HCT116 (cell line): ENCODE measurements at regions not wholly inside any gene's neighbourhood (a gene's known extent, or its start where the extent isn't known, plus 50 kb on each side); places are given as distances from the start of the nearest gene placed in this dataset.

ENCODE experiments used
- ATAC-seq: fragments of 200-7000 bp; cut with Tn5 transposase; 2 replicates; pipeline ENCODE4 v1.9.1; 2020; ENCODE audit warnings: mild to moderate bottlenecking, moderate library complexity
- BruUV-seq: library from RNA; stranded (reverse); fragments of 400-500 nt; replicated peaks from 2 replicates; lab custom pipeline; 2021; lab: Mats Ljungman, UMichigan
- CTCF ChIA-PET: fragments of 300-600 bp; sonication (Branson Sonifier 250); formaldehyde crosslinking; loops from one replicate; lab custom pipeline; 2021; ENCODE audit warnings: antibody characterized with exemption; lab: Charles Lee
- POLR2A ChIA-PET: fragments of 300-600, 350-600 bp; sonication (Branson Sonifier 250); formaldehyde crosslinking; loops from one replicate; lab custom pipeline; 2021; ENCODE audit warnings: antibody characterized with exemption; lab: Charles Lee
- RAD21 ChIA-PET, 2 experiments: fragments of 300-600 bp; sonication (Branson Sonifier 250); formaldehyde crosslinking; loops; one replicate each; lab custom pipeline; 2023; ENCODE audit warnings: low total read pairs in 2 of 2; ENCODE audit not compliant: uncharacterized antibody in 2 of 2, unreplicated experiment in 2 of 2, low non-redundant PET in 1 of 2; lab: Charles Lee
- DNase-seq: peaks from one replicate; pipeline ENCODE4 v3.0.0-alpha.2; 2010; ENCODE audit warnings: low read depth, low spot score
- H2AFZ ChIP-seq: fragments of 200-600 bp; shearing (Covaris generic), sonication (generic); 2 replicates; pipeline ENCODE4 v1.6.1; 2017; ENCODE audit warnings: low read depth, mixed run types, mixed read lengths, antibody characterized with exemption, low read length; ENCODE audit not compliant: poor library complexity, severe bottlenecking
- H3K27ac ChIP-seq: 2 replicates; pipeline ENCODE4 v1.5.1; 2012; ENCODE audit warnings: low read depth, low read length
- H3K27me3 ChIP-seq: fragments of 200-600 bp; sonication (generic); 2 replicates; pipeline ENCODE4 v1.6.1; 2016; ENCODE audit warnings: mixed run types, low read length, mixed read lengths; ENCODE audit not compliant: insufficient read depth
- H3K36me3 ChIP-seq, 2 experiments: fragments of 200-500 bp in 1 of 2; fragments of 200-600 bp in 1 of 2; sonication (Bioruptor generic) in 1 of 2; sonication (generic) in 1 of 2; 2 replicates each; pipeline versions ENCODE4 v1.5.1 to v1.6.1; 2014 to 2016; ENCODE audit warnings: low read length in 2 of 2, inconsistent platforms in 1 of 2, mixed read lengths in 1 of 2, mixed run types in 1 of 2; ENCODE audit not compliant: insufficient read depth in 2 of 2, control insufficient read depth in 1 of 2
- H3K4me1 ChIP-seq, 2 experiments: fragments of 200-600 bp in 1 of 2; sonication (generic) in 1 of 2; 2 replicates each; pipeline versions ENCODE4 v1.5.1 to v1.6.1; 2012 to 2017; ENCODE audit warnings: low read length in 2 of 2, inconsistent platforms in 1 of 2, mild to moderate bottlenecking in 1 of 2, mixed read lengths in 1 of 2, mixed run types in 1 of 2, moderate library complexity in 1 of 2; ENCODE audit not compliant: insufficient read depth in 2 of 2, control insufficient read depth in 1 of 2
- H3K4me2 ChIP-seq: fragments of 200-600 bp; sonication (generic); 2 replicates; pipeline ENCODE4 v1.6.1; 2017; ENCODE audit warnings: mixed run types, low read length, mixed read lengths
- H3K4me3 ChIP-seq, 2 experiments: fragments of 200-600 bp in 1 of 2; sonication (generic) in 1 of 2; replicated peaks in 1 of 2; 2 replicates each; pipeline ENCODE4 v1.5.1; 2011 to 2016; ENCODE audit warnings: low read length in 2 of 2, control low read depth in 1 of 2, low read depth in 1 of 2, mild to moderate bottlenecking in 1 of 2, mixed read lengths in 1 of 2, mixed run types in 1 of 2
- H3K79me2 ChIP-seq: fragments of 200-600 bp; sonication (generic); 2 replicates; pipeline ENCODE4 v1.6.1; 2017; ENCODE audit warnings: mild to moderate bottlenecking, mixed run types, low read length, moderate library complexity, mixed read lengths; ENCODE audit not compliant: insufficient read depth
- H3K9ac ChIP-seq: fragments of 200-600 bp; sonication (generic); 2 replicates; pipeline ENCODE4 v1.6.1; 2016; ENCODE audit warnings: low read length, mixed read lengths
- H3K9me2 ChIP-seq: fragments of 200-600 bp; sonication (generic), shearing (Covaris generic); 2 replicates; pipeline ENCODE4 v1.6.1; 2017; ENCODE audit warnings: mixed run types, mild to moderate bottlenecking, moderate library complexity; ENCODE audit not compliant: insufficient read depth
- H3K9me3 ChIP-seq, 2 experiments: fragments of 200-500 bp in 1 of 2; fragments of 200-600 bp in 1 of 2; sonication (Bioruptor generic) in 1 of 2; sonication (generic) in 1 of 2; 2 replicates each; pipeline ENCODE4 v1.6.1; 2014 to 2017; ENCODE audit warnings: low read length in 2 of 2, mixed read lengths in 2 of 2, inconsistent platforms in 1 of 2, low read depth in 1 of 2, mild to moderate bottlenecking in 1 of 2, mixed run types in 1 of 2, moderate library complexity in 1 of 2; ENCODE audit not compliant: control insufficient read depth in 1 of 2, insufficient read depth in 1 of 2
- H4K20me1 ChIP-seq: fragments of 200-600 bp; sonication (generic), shearing (Covaris generic); 2 replicates; pipeline ENCODE4 v1.6.1; 2017; ENCODE audit warnings: mixed run types, mild to moderate bottlenecking, moderate library complexity; ENCODE audit not compliant: insufficient read depth
- CEBPB ChIP-seq: IDR thresholded peaks from 2 replicates; pipeline ENCODE4 v1.6.1; 2012; ENCODE audit warnings: low read depth
- EGR1 ChIP-seq: IDR thresholded peaks from 2 replicates; pipeline ENCODE4 v1.6.1; 2012; ENCODE audit warnings: low read depth
- ELF1 ChIP-seq: IDR thresholded peaks from 2 replicates; pipeline ENCODE4 v1.6.1; 2012; ENCODE audit warnings: low read depth, borderline replicate concordance
- EZH2 ChIP-seq: fragments of 200-600 bp; sonication (generic); IDR thresholded peaks from 2 replicates; pipeline ENCODE4 v1.6.1; 2017; ENCODE audit warnings: antibody characterized with exemption, mixed run types
- EZH2phosphoT487 ChIP-seq: fragments of 200-600 bp; IDR thresholded peaks from 2 replicates; pipeline ENCODE4 v1.6.1; 2018; ENCODE audit warnings: antibody characterized with exemption, borderline replicate concordance
- FOSL1 ChIP-seq: IDR thresholded peaks from 2 replicates; pipeline ENCODE4 v1.6.1; 2012; ENCODE audit warnings: low read depth
- JUND ChIP-seq: IDR thresholded peaks from 2 replicates; pipeline ENCODE4 v1.6.1; 2012
- POLR2A ChIP-seq: IDR thresholded peaks from 2 replicates; pipeline ENCODE4 v1.7.0; 2011; ENCODE audit warnings: borderline replicate concordance; ENCODE audit not compliant: insufficient read depth, insufficient read length; ENCODE audit errors: extremely low read depth
- POLR2AphosphoS5 ChIP-seq: IDR thresholded peaks from 2 replicates; pipeline ENCODE4 v1.6.1; 2011; ENCODE audit warnings: mild to moderate bottlenecking, low read depth, low read length, moderate library complexity
- RAD21 ChIP-seq: IDR thresholded peaks from 2 replicates; pipeline ENCODE4 v1.6.1; 2012; ENCODE audit warnings: low read depth, mild to moderate bottlenecking
- SIN3A ChIP-seq: IDR thresholded peaks from 2 replicates; pipeline ENCODE4 v1.6.1; 2012; ENCODE audit warnings: low read depth
- SP1 ChIP-seq: IDR thresholded peaks from 2 replicates; pipeline ENCODE4 v1.6.1; 2012; ENCODE audit warnings: low read depth
- SRF ChIP-seq: IDR thresholded peaks from 2 replicates; pipeline ENCODE4 v1.6.1; 2012; ENCODE audit warnings: low read depth
- TCF7L2 ChIP-seq: IDR thresholded peaks from 2 replicates; pipeline ENCODE4 v1.7.0; 2011; ENCODE audit warnings: borderline replicate concordance, inconsistent platforms; ENCODE audit not compliant: insufficient read depth, insufficient read length; ENCODE audit errors: extremely low read depth
- YY1 ChIP-seq: IDR thresholded peaks from 2 replicates; pipeline ENCODE4 v1.6.1; 2011; ENCODE audit warnings: low read length, low read depth, moderate library complexity, mild to moderate bottlenecking; ENCODE audit not compliant: insufficient replicate concordance; ENCODE audit errors: extremely low read depth
- ZFX ChIP-seq: fragments of 450-650 bp; IDR thresholded peaks from 2 replicates; pipeline ENCODE4 v1.6.1; 2017
- ZNF274 ChIP-seq: fragments of 200-500 bp; sonication (Bioruptor generic); IDR thresholded peaks from 2 replicates; pipeline ENCODE4 v1.6.1; 2014; ENCODE audit warnings: mild to moderate bottlenecking, low read depth, low read length, inconsistent platforms
- intact Hi-C: fragments of 100-400 bp; cut with micrococcal nuclease; formaldehyde crosslinking; loops from 2 replicates; pipeline ENCODE4 v1.10.0; 2022
- TF ChIP-seq, protein P1 (sequence below): IDR thresholded peaks from 2 replicates; pipeline ENCODE4 v1.6.1; 2012
- TF ChIP-seq, protein P2 (sequence below): IDR thresholded peaks from 2 replicates; pipeline ENCODE4 v1.6.1; 2012
- TF ChIP-seq, protein P3 (sequence below): IDR thresholded peaks from 2 replicates; pipeline ENCODE4 v1.6.1; 2011; ENCODE audit warnings: mild to moderate bottlenecking, low read length, moderate library complexity; ENCODE audit not compliant: insufficient replicate concordance; ENCODE audit errors: extremely low read depth

DNA sequence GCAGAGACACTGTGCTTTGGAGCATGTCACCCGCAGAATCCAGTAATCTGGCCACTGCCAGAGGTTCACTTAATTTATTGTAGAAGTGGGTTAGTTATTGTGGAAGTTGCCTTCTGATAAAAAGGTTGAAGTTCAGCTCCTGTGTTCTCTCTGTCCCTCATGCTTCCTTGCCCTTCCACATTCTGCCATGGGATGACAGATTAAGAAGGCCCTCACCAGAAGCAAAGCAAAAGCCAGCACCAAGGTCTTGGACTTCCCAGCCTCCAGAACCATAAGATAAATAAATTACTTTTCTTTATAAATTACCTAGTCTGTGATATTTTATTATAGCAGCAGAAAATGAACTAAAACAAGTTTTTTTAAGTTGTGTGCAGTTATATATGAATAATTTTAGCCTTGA is 145.0 kb upstream of the SH3BP4 start:
- RAD21 ChIA-PET: no interaction called here
- POLR2A ChIA-PET: no interaction called here
- DNase-seq (no peak), ATAC-seq (no peak)
- H3K9me3 ChIP-seq: peaks cover 0 to 2% of the 10 kb centered on the region in 2 experiments; a peak in 1 of 4 replicates
- no peak overlapping the region for H2AFZ ChIP-seq
- no peaks in the 10 kb centered on the region for H4K20me1 ChIP-seq
- H3K27me3 ChIP-seq: no peaks in the 10 kb centered on the region
- TF ChIP-seq ZFX (no peak), FOSL1 (no peak), POLR2AphosphoS5 (no peak), EZH2 (no peak), EGR1 (no peak), RAD21 (no peak), SP1 (no peak), SRF (no peak), EZH2phosphoT487 (no peak), ZNF274 (no peak), CEBPB (no peak), TCF7L2 (no peak), JUND (no peak), ELF1 (no peak), SIN3A (no peak), POLR2A (no peak), YY1 (no peak)
- TF ChIP-seq, protein P1, sequence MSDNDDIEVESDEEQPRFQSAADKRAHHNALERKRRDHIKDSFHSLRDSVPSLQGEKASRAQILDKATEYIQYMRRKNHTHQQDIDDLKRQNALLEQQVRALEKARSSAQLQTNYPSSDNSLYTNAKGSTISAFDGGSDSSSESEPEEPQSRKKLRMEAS: no peak
- TF ChIP-seq, protein P2, sequence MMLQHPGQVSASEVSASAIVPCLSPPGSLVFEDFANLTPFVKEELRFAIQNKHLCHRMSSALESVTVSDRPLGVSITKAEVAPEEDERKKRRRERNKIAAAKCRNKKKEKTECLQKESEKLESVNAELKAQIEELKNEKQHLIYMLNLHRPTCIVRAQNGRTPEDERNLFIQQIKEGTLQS: no peak
- TF ChIP-seq, protein P3, sequence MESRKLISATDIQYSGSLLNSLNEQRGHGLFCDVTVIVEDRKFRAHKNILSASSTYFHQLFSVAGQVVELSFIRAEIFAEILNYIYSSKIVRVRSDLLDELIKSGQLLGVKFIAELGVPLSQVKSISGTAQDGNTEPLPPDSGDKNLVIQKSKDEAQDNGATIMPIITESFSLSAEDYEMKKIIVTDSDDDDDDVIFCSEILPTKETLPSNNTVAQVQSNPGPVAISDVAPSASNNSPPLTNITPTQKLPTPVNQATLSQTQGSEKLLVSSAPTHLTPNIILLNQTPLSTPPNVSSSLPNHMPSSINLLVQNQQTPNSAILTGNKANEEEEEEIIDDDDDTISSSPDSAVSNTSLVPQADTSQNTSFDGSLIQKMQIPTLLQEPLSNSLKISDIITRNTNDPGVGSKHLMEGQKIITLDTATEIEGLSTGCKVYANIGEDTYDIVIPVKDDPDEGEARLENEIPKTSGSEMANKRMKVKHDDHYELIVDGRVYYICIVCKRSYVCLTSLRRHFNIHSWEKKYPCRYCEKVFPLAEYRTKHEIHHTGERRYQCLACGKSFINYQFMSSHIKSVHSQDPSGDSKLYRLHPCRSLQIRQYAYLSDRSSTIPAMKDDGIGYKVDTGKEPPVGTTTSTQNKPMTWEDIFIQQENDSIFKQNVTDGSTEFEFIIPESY: no peak
- H3K36me3 ChIP-seq: no peaks in the 10 kb centered on the region
- no TSS peak for BruUV-seq
- intact Hi-C loops: no loop called here
- no peak overlapping the region for H3K4me2 ChIP-seq
- H3K4me1 ChIP-seq: no peaks in the 10 kb centered on the region
- no peaks in the 10 kb centered on the region for H3K9me2 ChIP-seq
- CTCF ChIA-PET: no interaction called here
- no peak overlapping the region for H3K9ac ChIP-seq
- no peak overlapping the region for H3K27ac ChIP-seq
- no peak overlapping the region for H3K4me3 ChIP-seq
- no peaks in the 10 kb centered on the region for H3K79me2 ChIP-seq
